ENCODE measurements at regions not wholly inside any gene's neighbourhood (a gene's known extent, or its start where the extent isn't known, plus 50 kb on each side); places are given as distances from the start of the nearest gene placed in this dataset.

DNA sequence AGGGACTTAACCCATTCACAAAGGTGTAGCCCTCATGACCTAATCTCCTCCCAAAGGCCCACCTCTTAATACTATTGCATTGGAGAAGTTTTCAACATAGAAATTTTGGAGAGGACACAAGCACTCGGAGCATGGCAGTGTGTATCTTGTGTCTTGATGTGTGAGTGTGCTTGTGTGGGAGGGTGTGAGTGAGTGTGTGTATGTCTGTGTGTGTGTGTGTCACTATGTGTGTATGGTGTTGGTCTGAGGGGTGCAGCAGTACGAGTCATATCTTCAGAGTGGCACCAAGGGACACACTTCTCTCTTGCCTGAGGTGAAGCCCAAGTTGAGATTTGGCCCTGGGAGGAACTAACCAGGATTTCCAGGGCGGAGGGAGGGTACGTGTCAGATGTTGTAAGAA, 73.7 kb downstream of the NAV1 start:
- DNase-seq = no peak

DNA sequence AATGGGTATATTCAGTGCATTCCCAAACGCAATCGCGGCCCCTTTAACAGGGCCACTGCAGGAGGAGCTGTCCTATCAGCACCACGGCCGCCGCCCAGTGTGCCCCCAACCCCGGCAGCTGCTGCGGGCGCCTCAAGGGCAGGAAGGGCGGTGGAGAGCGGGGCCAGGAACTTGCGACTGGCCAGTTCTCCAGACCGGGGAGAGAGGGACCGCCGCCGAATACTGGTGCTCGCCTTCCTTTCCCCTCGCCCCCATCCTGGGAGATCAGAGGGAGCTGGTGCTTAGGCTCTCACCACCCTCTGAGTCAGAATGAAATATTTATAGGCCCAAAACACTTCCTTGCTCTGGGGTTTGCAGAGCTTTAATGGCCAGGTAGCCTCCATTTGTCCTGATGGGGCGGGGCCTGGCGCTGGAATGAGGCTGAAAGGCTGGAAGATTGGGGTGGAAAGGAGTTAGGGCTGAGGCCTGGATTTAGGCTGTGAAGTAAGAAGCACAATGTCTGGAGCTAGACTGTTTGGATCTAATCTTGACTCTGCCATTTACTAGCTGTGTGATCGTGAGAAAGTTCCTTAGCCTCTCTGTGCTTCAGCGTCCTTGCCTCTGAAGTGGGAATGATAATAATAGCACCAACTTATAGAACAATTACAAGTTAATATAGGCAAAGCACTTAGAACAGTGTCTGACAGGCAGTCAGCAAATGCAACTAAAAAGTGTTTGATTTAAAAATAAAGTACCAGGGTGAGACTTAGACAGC, 75.5 kb downstream of the NAV1 start:
- no peak for DNase-seq

DNA sequence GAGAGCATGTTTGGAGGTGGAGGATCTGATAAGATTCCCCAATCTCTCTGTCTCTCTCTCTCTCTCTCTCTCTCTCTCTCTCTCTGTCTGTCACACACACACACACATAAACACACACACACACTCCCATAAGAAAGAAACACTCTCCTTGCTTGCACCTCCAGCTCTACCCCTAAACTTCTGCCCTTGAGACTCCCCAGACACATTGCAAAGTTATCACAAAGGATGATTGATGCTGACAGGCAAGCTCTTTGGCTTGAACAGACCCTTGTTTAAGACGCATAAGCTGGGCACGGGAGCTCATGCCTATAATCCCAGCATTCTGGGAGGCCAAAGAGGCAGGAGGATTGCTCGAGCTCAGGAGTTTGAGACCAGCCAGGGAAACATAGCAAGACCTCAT, 78.2 kb downstream of the NAV1 start:
- no peak for DNase-seq

DNA sequence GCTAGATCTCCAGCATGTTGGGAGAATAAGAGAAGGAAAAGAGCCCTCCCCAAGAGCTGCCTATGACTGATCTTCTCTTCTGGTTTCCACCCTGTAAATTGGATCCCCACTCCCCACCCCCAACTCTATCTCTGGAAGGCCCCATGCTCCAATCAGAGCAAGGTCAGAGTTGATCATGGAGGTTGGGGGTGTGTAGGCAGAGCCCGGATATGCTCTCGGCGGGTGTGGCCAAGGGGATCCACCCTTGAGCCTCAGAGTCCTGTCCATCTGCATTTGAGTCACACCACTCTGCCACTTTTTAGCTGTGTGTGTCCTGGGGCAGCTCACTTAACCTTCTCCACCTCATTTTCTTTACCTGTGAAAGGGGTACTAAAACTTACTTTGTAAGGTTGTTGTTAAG, 79.5 kb downstream of the NAV1 start:
- DNase-seq = no peak

DNA sequence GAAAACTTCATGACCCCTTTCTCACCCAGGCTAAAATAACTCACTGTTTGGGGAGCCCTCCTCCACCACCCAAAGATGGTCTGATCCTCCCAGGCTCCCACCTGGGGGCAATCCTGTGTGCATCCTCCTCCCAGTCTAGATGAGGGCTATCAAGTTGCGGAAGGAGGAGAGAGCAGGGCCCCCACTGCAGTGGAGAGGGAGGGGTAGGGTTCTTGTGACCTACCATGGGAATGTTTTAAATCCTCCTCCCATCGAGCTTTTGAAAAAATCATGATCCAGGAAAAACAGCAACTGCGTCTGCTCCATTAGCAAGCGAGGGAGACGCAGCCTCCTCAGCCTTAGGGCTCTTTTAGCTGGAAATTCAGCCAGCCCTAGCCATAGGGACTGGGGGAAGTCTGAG, 80.0 kb downstream of the NAV1 start:
- no peak for DNase-seq

DNA sequence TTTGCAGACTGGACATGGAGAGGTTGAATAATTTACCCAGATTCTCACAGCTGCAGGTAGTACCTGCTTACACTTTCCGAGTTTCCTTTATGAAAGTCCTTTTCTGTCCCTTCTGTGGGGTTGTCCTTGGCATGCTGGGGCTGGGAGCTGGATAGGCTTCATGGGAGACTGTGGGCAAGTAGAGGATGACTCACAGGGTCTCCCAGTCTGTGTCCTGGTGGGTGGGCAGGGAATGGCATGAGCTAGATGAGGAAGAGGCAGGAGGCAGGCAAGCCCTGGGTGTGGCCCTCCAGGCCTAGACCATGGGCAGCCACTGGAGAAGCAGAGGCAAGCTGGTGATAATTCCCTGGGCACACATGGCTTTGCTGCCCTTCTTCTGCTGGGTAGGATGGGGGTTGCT, 80.6 kb downstream of the NAV1 start:
- DNase-seq = no peak

DNA sequence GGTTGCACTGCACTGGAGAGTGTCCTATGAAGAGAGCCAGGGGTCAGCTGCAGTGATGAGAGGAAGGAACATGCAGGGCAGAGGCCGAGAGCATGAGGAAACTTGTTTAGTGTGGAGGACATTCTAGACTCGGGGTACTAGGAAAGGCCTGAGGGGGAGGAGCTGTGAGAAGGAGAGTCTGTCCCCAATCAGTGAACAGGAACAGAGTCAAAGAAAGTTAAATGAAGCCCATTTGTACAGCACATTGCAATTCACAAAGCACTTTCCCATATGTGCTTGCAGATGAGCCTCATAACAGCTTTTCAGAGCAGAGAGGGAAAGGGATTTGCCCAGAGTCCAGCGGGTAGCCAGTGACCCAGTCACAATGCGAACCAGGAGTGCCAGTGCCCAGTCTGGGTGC, 83.4 kb downstream of the NAV1 start:
- no peak for DNase-seq

DNA sequence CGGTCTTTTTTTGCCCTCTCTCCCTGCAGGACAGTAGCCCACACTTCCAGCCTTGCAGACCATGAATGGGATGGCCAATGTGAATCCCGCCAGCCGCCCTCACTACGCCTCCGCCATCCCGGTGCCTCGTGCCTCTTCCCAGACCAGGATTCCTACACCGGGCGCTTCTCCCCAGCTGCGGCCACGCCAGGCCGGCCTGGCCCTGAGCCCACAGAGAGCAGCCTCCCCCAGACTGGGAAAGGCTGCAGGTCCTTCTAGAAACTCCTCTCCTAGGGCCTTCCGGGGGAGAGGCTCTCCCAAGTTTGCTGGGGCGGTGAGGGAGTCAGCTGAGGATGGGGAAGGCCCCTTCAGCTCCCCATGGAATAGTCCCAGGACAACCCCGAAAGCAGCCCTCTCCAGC, 83.9 kb downstream of the NAV1 start:
- DNase-seq = no peak

DNA sequence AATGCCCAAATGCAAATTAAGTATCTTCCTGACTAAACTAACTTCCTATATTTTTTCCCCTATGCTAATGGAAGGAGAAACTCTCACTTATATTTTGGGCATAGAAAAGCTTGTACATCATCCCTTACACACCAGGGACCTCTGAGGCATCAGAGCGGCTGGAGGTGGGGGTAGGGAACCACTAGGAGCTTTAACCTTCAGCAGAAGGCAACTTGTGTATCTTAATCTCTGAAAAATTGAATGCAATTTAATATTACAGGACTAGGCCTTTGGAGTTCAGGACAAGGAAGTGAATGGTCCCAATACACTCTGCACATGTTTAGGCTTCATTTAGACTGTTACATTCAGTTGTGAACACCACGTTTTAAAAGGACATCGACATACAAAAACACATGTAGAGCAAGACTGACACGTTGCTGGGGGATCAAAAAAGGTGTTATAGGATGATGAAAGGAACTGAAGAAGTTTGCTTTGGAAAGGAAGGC, 85.9 kb downstream of the NAV1 start:
- DNase-seq = no peak

DNA sequence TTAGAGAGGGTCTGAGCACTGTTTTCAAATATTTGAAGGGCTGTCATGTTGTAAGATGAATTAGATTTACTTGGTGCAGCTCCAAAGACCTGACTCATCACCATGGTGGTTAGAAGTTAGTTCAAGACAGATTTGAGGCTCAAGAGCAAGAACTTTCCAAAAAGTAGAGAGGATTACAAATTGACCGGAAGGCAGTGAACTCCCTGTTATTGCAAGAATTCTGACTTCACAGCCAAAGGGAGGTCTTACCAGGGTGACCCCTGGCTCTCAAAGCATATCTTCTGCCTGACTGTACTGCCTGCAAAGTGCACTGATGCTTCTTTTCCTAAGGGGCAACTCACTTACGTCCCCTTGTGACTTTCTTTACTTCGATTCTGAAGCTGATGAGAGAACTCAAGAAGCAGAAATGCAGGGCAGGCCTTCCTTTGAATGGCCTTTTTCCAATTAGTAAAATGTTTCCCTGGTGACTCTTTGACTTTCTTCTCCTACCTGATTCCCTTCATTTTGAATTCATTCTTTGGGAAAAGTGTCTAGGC, 86.4 kb downstream of the NAV1 start:
- DNase-seq = no peak

DNA sequence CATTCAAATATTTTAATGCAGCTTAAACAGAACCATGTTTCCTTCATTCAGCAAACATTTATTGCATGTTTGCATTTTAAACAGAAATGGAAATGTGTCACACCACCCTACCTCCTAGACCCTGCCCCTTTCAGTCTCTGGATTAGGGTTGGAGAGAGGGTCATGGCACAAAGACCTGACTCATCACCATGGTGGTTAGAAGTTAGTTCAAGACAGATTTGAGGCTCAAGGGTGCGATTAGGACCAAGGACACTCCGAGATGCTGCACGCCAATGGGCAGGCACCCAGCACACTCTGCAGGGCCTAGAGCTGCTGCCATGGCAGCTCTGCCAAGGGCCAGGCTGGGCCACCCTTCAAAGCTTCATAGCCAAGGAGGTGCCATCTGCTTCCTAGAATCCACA, 86.9 kb downstream of the NAV1 start:
- no peak for DNase-seq

DNA sequence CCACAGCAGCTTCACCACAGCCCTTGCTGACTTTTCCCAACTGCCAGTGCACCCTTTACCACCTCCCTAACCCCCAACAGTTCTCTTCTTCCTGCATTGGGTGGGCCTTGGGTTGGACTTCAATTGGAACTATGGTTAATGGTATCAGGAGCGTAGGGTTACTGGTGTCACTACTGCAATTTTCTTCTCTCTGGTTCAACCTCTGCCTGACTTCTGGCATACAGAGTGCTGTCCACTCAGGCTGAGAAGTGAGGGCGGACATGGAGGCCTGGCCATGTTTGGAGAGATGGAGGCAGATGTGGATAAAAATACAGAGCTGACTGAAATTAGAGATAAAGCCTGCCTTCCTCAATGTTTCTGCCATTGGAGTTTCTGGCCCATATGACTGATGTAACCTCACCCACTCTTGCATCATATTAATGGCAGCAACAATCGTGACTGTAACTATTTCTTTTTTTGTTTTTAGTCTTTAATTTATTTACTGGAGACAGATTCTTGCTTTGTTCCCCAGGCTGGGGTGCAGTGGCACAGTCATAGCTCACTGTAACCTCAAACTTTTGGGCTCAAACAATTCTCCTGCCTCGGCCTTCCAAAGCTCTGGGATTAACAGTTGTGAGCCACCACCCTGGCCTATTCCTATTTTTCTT, 87.8 kb downstream of the NAV1 start:
- no peak for DNase-seq

DNA sequence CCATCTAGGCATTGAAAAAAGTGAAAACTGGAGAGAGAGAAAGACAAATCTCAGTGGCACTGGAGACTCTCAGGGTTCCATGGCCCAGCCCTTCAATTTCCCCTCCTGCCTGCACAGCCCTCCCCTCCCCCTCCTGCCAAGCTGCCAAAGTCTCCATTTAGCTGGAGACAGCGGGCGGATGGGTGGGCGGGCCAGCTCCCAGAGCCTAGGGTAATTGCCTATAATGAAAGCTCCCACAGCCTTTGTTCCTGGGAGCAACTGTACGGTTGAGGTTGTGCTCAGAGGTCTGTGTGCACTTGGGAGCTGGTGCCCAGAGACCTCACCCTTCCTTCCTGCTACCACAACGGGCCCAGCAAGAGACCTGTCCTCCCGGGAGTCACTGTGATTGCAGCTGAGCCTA, 89.6 kb downstream of the NAV1 start:
- DNase-seq = peak; percentile 82

DNA sequence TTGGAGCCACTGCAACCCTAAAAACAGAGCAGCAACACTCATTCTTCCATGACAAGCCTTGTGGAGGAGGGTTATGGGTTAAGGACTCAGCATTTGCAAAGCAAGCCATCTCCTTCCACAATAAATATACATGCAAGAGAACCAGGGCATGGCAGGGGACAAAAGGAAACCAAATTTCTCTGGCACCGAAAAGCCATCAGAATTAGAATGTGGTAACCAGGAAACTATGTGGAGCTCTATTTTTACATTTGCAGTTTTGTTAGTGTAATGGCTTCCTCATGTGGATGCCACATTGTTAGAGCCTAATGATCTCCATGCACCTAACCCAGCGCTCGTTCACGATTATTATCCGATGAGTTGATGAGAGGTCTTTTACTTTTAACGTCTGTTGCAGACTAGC, 91.7 kb downstream of the NAV1 start:
- no peak for DNase-seq

DNA sequence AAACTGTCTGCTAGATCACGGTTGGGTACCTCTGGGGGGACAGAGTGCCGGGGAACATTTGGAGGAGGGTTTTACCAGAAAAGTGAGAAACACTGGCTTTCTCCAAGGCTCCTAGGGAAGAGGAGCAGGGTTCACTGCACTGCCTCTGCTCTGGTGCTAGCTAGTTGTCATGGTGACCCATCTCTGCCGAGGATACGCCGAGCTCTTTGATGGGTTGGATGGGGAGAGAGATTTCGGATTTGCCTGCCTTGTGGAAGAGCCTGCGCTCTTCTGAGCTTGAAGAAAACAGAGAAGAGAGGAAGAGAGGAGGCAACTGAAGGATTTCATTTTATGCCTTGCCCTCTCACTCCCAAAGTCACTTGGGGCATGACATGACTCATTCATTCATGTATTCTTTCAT, 92.1 kb downstream of the NAV1 start:
- no peak for DNase-seq

DNA sequence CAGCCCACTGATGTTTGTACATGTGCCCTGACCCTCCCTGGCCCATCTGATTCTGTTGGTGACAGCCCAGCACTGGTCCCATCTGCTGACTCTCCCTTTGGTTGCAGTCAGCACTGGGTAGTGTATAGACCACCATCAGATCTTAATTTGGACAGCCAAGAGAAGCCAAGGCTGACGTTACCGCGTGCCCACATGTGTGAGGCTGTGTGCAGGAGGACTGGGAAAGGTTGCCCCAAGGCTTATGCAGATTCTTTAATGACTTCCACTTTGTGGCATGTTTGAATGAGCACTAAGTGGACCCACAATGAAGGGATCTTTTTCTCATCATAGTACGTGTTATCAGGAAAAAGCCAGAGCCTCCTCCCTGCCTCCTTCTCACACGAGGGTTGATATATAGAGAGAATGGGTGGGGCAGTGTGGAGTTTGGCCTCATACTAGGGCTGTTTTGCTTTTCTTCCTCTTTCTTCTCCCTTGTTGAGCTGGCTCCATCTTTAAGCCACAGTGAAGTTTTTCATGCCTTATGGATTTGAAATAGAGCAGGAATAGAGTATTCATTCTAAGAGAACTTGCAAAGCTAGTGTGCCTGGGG, 93.5 kb downstream of the NAV1 start:
- DNase-seq = no peak

DNA sequence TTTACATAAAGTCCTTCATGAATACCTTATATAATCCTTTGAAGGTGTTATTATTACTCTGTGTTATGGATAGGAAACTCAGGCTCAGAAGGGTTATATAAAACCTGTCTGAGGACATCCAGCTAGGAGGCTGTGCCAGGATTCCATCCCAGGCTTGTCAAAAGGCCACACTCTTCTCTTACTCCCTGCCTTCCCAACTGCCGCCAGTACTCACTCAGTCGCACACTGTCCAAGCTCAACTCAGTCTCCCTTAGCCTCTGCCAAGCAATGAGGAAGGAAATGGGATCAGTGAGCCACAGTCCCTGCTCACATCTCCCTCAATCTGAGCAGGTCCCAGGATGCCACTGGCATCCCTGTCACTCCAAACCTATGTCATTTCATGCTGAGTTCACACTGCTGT, 94.4 kb downstream of the NAV1 start:
- DNase-seq = no peak

DNA sequence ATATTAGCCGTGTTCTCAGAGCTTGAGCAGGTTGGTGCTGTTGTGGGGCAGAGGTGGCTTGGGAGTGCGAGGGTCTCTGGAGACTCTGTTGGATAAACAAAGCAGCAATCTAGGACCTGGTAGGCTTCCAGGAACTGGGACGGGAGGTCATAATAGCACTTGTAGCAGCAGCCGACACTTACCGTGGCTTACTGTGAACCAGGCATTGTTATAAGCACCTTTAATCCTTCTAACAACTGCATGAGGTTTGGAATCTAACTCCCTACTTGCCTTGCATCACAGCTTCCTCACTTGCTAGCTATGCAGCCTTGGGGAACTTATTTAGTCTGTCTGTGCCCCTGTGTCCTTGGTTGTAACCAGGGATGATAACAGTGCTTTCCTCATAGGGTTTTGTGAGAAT, 94.9 kb downstream of the NAV1 start:
- no peak for DNase-seq

DNA sequence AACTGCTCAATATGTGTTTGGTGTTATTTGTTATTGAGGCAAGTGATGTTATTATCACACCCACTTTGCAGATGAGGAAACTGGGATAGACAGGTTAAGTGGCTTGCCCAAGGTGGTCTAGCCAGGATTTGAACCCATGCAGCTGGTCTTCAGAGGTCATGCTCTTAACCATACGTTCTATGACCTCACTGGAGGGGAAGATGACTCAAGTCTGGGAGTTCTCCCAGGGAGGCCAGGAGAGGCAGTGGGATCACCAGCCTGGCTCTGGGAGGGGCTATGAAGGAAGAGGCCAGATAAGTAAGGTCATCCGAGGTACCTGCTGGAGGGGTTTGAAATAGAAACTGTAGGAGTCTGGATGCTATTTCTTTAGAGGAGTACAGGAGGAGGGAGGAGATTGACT, 95.3 kb downstream of the NAV1 start:
- no peak for DNase-seq

DNA sequence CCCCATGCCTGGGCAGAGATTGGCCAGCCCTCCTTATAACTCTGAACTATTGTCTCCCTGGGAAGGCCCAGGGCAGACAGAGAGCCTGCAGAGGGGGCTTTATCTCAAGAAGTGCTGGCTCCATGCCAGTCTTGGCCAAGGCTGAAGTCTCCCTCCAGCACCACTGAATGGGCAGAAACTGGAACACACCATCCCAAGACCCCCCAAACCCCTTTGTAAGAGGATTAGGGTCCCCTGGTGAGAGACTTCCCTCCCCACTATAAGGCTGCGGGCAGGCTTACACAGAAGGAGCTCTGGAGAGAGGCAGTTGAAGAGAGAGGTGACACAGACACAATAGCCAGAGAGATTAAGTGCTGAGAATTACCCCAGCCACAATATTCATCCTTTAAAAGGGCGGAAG, 97.2 kb downstream of the NAV1 start:
- no peak for DNase-seq

DNA sequence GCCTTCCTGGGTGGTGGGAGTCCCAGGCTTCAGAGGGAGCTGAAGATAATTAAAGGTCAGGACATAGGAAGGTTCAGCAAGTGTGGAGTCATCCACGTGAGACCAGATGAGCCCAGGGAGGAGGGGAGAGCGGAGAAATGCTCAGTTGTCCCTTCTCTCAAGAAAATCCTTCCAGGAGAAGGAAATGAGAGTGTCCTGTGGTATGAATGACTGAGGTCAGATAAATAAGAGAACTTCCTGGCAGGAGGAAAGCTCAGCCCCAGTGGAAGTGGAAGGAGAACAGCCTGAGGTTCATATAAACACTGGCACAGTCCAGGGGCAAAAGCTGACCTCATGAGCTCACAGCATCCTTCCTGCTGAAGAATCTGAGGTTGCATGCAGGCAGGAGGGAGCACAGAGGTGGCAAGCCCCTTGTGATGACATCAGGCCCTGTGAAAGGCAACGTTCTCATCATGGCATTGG, 97.6 kb downstream of the NAV1 start:
- no peak for DNase-seq

DNA sequence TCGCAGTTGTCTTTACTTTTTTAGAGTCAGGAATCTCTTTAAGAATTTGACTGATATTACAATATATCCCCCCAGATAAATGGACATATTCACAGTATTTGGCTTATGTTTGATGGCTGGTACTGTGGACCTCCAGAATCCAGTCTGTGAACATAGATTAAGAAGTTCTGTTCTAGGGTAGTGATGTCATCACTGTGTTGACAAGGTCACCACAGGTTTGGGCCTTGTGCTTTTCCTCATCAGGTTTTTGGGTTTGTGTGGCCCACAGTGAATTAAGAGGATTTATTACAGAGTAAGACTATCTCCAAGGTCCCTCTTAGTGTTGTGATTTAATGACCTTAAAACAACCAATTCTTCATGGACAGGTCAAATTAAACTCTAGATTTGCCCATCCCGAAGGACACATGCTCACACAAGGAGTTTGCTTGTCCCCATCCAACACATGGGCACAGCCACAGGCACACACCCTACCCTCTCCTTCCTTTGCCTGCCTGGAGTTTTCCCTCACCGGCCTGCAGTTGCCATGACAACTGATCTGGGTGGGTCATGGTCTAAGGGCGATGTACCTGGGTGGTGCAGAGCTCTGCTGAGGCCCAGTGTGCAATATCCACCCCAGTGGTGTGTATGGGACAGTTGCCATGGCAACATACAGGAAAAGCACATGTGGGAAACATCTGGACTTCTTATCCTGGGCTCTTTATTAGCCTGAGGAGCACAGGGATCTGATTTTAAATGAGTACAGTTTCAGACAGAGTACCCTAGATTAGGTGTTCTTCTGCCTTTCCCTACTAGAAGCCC, 98.6 kb downstream of the NAV1 start:
- no peak for DNase-seq

DNA sequence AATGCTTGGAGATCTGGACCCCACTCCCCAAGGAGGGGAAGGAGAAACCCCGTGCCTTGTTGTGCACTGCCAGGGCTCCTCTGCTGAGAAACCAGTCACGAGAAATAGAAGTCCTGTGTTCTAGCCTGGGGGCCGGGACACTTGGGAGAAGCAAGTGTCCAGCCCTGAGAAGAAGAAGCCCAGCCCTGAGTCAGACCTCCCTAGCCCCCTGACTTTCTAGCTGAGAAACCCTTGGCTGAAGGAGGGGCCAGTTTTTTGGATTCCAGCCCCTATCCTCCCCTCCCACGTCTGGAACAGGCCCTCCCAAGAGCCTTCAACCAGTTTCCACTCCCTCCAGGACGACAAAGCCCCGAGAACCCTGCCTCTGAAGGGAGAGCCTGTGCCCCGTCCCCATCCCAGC, 100.5 kb downstream of the NAV1 start:
- no peak for DNase-seq
